Neural cell (in vitro differentiated cells): ENCODE measurements at regions not wholly inside any gene's neighbourhood (a gene's known extent, or its start where the extent isn't known, plus 50 kb on each side); places are given as distances from the start of the nearest gene placed in this dataset.
"Not testable (repeated sequence)": the region's sequence is repeated elsewhere in the genome, so short reads cannot be mapped to it uniquely, and the experiment has no call there.

Source experiments
- CTCF ChIP-seq: fragments of 450-650 bp; IDR thresholded peaks from 2 replicates; pipeline ENCODE4 v1.5.1; 2014; ENCODE audit warnings: antibody characterized with exemption, mild to moderate bottlenecking, moderate library complexity; ENCODE audit not compliant: poor library complexity, severe bottlenecking
- EP300 ChIP-seq: fragments of 450-650 bp; conservative IDR thresholded peaks from 2 replicates; pipeline ENCODE4 v1.6.1; 2014; ENCODE audit warnings: antibody characterized with exemption, mild to moderate bottlenecking, moderate library complexity; ENCODE audit not compliant: poor library complexity, severe bottlenecking

- not testable (repeated sequence) for TF ChIP-seq CTCF, EP300
Measured at GRCh38 chr15:31705076-31705678, 325.1 kb upstream of the CHRNA7 start.
